ENCODE measurements at regions not wholly inside any gene's neighbourhood (a gene's known extent, or its start where the extent isn't known, plus 50 kb on each side); places are given as distances from the start of the nearest gene placed in this dataset.

GRCh38 chr17:77607606-77608005, 350.9 kb upstream of the TNRC6C start:
- POLR2A ChIA-PET = no interaction called here
- intact Hi-C loops (cut with micrococcal nuclease; ENCODE audit: unreplicated experiment) = no loop called here
- H3K4me2 ChIP-seq (ENCODE audit: low read depth, low read length) = no peak overlapping the region
- H3K4me3 ChIP-seq (replicated peaks in 1 of 3; ENCODE audit: insufficient read depth in 1 of 3, low read depth in 2 of 3, low read length in 3 of 3) = no peak overlapping the region
- WGBS (ENCODE audit: low lambda C conversion rate) = 8% methylated on average over 8 of the region's 8 CpGs
- TF ChIP-seq ZFP37 (CRISPR knock-in tag; IDR thresholded peaks at IDR 0.05; ENCODE audit: borderline replicate concordance) (no peak), ZNF333 (CRISPR knock-in tag; IDR thresholded peaks at IDR 0.05; ENCODE audit: borderline replicate concordance) (no peak), BHLHE40 (IDR thresholded peaks at IDR 0.05; ENCODE audit: low read length) (no peak), PRMT3 (CRISPR knock-in tag; IDR thresholded peaks at IDR 0.05; ENCODE audit: borderline replicate concordance, low read depth) (no peak), ZBTB7B (CRISPR knock-in tag; IDR thresholded peaks at IDR 0.05) (no peak), ZSCAN9 (CRISPR knock-in tag; IDR thresholded peaks at IDR 0.05; ENCODE audit: borderline replicate concordance) (no peak), DMAP1 (CRISPR knock-in tag; IDR thresholded peaks at IDR 0.05) (no peak), ZSCAN31 (CRISPR knock-in tag; IDR thresholded peaks at IDR 0.05; ENCODE audit: low read depth) (no peak), ZNF639 (CRISPR knock-in tag; conservative IDR thresholded peaks at IDR 0.05) (no peak)
- no peak for DNase-seq (ENCODE audit: low spot score)
- H3K27me3 ChIP-seq (ENCODE audit: control insufficient read depth in 1 of 2, insufficient read depth in 2 of 2, low read length in 2 of 2) = peaks cover 9 to 81% of the 10 kb centered on the region in 2 experiments; a peak in 4 of 5 replicates
- CTCF ChIA-PET (ENCODE audit: low intra/inter-chr PET ratio, low total read pairs) = no interaction called here
- no peaks in the 10 kb centered on the region for H3K79me2 ChIP-seq (ENCODE audit: insufficient read depth, low read length)
- H3K36me3 ChIP-seq (replicated peaks in 1 of 2; ENCODE audit: control insufficient read depth in 1 of 2, insufficient read depth in 2 of 2, low read length in 2 of 2) = no peaks in the 10 kb centered on the region
- no peak overlapping the region for H3K27ac ChIP-seq (ENCODE audit: extremely low read length, insufficient read depth, low read length)
- FAIRE-seq = no peak
- in situ Hi-C loops (cut with HindIII; ENCODE audit: extremely low pct_ligation_motif_present, low pct_unique_long_range_greater_than_20kb) = no loop called here
- no TSS peak for BruUV-seq (replicated peaks)
- ATAC-seq = no peak
- H4K20me1 ChIP-seq (ENCODE audit: insufficient read depth, low read length) = no peaks in the 10 kb centered on the region
- H2AFZ ChIP-seq (ENCODE audit: low read length) = no peak overlapping the region
- no peaks in the 10 kb centered on the region for H3K9me3 ChIP-seq (ENCODE audit: low read length)
- peaks cover 16% of the 10 kb centered on the region for H3K4me1 ChIP-seq (ENCODE audit: insufficient read depth, low read length)
- no peak overlapping the region for H3K9ac ChIP-seq (ENCODE audit: insufficient read depth, low read depth, low read length)

- ChIA-PET CTCF (ENCODE audit: low intra/inter-chr PET ratio, low total read pairs) (no interaction called here), POLR2A (no interaction called here)
- H3K9ac ChIP-seq (ENCODE audit: insufficient read depth, low read depth, low read length) = no peak overlapping the region
- in situ Hi-C loops (cut with HindIII; ENCODE audit: extremely low pct_ligation_motif_present, low pct_unique_long_range_greater_than_20kb) (no loop called here), intact Hi-C loops (cut with micrococcal nuclease; ENCODE audit: unreplicated experiment) (no loop called here)
- no peaks in the 10 kb centered on the region for H4K20me1 ChIP-seq (ENCODE audit: insufficient read depth, low read length)
- 49% methylated on average over 10 of the region's 10 CpGs for WGBS (ENCODE audit: low lambda C conversion rate)
- H3K79me2 ChIP-seq (ENCODE audit: insufficient read depth, low read length) = no peaks in the 10 kb centered on the region
- H3K4me2 ChIP-seq (ENCODE audit: low read depth, low read length) = no peak overlapping the region
- no peak overlapping the region for H2AFZ ChIP-seq (ENCODE audit: low read length)
- no peaks in the 10 kb centered on the region for H3K9me3 ChIP-seq (ENCODE audit: low read length)
- peaks cover 12 to 80% of the 10 kb centered on the region in 2 experiments; a peak in 4 of 5 replicates for H3K27me3 ChIP-seq (ENCODE audit: control insufficient read depth in 1 of 2, insufficient read depth in 2 of 2, low read length in 2 of 2)
- DNase-seq (ENCODE audit: low spot score) = no peak
- no TSS peak for BruUV-seq (replicated peaks)
- TF ChIP-seq TP53 (CRISPR knock-in tag; conservative IDR thresholded peaks at IDR 0.05) = no peak
- TF ChIP-seq BCL3 (CRISPR knock-in tag; IDR thresholded peaks at IDR 0.05) = no peak
- TF ChIP-seq ZNF501 (CRISPR knock-in tag; IDR thresholded peaks at IDR 0.05) = no peak
- peaks cover 16% of the 10 kb centered on the region for H3K4me1 ChIP-seq (ENCODE audit: insufficient read depth, low read length)
- H3K36me3 ChIP-seq (replicated peaks in 1 of 2; ENCODE audit: control insufficient read depth in 1 of 2, insufficient read depth in 2 of 2, low read length in 2 of 2) = no peaks in the 10 kb centered on the region
- FAIRE-seq = no peak
- ATAC-seq = no peak
- H3K4me3 ChIP-seq (replicated peaks in 1 of 3; ENCODE audit: insufficient read depth in 1 of 3, low read depth in 2 of 3, low read length in 3 of 3) = no peak overlapping the region
- no peak overlapping the region for H3K27ac ChIP-seq (ENCODE audit: extremely low read length, insufficient read depth, low read length)
These were observed 350.1 kb upstream of the TNRC6C start for GRCh38 chr17:77608431-77608830.

Measured in HepG2 (cell line).